GM12864 (cell line): ENCODE measurements at regions not wholly inside any gene's neighbourhood (a gene's known extent, or its start where the extent isn't known, plus 50 kb on each side); places are given as distances from the start of the nearest gene placed in this dataset.

ENCODE experiments used
- DNase-seq: peaks from one replicate; pipeline ENCODE4 v3.0.0-alpha.2; 2011; ENCODE audit warnings: low read depth
- H3K4me3 ChIP-seq: 2 replicates; pipeline ENCODE4 v1.5.1; 2011; ENCODE audit warnings: mild to moderate bottlenecking, low read depth, low read length, control low read depth
- CTCF ChIP-seq: IDR thresholded peaks from 2 replicates; pipeline ENCODE4 v1.5.1; 2011; ENCODE audit warnings: low read depth, mild to moderate bottlenecking, moderate library complexity, low read length, control low read depth, inconsistent platforms; ENCODE audit errors: missing control alignments

GRCh38 chr21:27649323-27649722, 682.4 kb upstream of the ADAMTS5 start:
- no peak for DNase-seq
- TF ChIP-seq CTCF, result no peak
- H3K4me3 ChIP-seq, result no peak overlapping the region

- TF ChIP-seq CTCF, result no peak
- DNase-seq, result no peak
Measured at GRCh38 chr21:27648560-27648959, 681.7 kb upstream of the ADAMTS5 start.

GRCh38 chr21:27647921-27648320, 681.0 kb upstream of the ADAMTS5 start:
- no peak for TF ChIP-seq CTCF
- H3K4me3 ChIP-seq, result no peak overlapping the region
- no peak for DNase-seq

More at GRCh38 chr21:27648560-27648959, 681.7 kb upstream of the ADAMTS5 start:
- no peak overlapping the region for H3K4me3 ChIP-seq

GRCh38 chr21:27647401-27647800, 680.5 kb upstream of the ADAMTS5 start:
- no peak for TF ChIP-seq CTCF
- H3K4me3 ChIP-seq, result no peak overlapping the region
- DNase-seq, result no peak

GRCh38 chr21:27646691-27647090, 679.8 kb upstream of the ADAMTS5 start:
- no peak overlapping the region for H3K4me3 ChIP-seq
- no peak for DNase-seq
- TF ChIP-seq CTCF, result no peak

- no peak for TF ChIP-seq CTCF
- no peak for DNase-seq
- no peak overlapping the region for H3K4me3 ChIP-seq
Measured at GRCh38 chr21:27646056-27646455, 679.2 kb upstream of the ADAMTS5 start.

- no peak for DNase-seq
Measured at GRCh38 chr21:27645285-27645684, 678.4 kb upstream of the ADAMTS5 start.

More at GRCh38 chr21:27645285-27645684, 678.4 kb upstream of the ADAMTS5 start:
- no peak for TF ChIP-seq CTCF
- H3K4me3 ChIP-seq, result no peak overlapping the region
